NCI-H2081 treated with DMSO at 0.1 percent for 48 hours (cell line): ENCODE measurements at regions not wholly inside any gene's neighbourhood (a gene's known extent, or its start where the extent isn't known, plus 50 kb on each side); places are given as distances from the start of the nearest gene placed in this dataset.

ENCODE experiments used
- DNase-seq: peaks from one replicate; lab custom pipeline; 2025; lab: John Stamatoyannopoulos, UW

DNA sequence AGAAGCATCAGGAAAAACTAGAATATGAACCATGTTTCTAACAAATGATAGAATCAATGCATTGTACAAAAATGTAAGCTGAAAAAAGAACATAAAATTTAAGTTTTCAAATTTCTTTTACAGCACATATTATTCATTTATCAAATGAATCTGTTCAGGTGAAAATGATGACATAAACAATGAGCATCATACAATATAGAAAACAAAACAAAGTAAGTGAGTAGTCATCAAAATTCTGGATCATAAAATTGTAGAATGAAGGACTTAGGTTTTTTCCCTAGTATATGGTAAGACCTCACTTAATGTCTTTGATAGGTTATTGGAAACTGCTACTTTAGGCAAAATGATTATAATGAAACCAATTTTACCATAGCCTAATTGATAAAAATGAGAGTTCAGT is 427.0 kb upstream of the KCNH7 start:
- no peak for DNase-seq

DNA sequence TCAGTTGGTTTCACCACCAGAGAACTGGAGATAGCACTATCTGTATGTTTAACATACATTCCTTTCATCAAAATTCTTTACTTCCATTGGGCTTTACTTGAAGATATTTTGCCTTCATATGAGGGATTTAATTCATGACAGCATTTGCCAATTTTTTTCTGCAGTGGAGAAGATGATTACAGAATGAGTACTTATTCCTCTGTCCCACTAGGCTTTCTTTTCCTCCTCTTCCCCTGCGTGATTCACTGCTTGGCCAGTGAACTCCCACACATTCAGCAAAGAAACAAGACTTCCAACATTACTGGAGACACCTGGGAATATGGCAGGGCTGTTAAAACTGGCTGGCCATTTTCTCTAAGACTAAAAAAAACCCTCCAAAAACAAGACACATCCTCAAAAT is 425.8 kb upstream of the KCNH7 start:
- no peak for DNase-seq

DNA sequence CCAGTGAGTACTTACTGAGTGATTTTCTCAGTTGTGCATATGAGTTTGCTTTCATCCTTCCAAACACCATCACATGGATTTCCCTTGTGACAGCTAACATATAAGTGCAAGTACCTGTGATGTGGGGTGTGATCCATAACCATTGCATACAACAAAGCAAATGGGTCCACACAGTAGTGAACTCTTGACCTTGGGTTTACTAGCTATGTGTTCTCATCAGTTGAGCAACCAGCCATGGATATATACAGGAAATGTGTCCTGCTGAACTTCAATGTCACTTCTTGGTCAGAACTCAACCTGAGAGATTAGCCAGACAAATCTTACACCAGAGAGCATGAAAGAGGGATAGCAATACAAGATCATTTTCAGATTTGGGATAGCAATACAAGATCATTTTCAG is 420.9 kb upstream of the KCNH7 start:
- DNase-seq = no peak

DNA sequence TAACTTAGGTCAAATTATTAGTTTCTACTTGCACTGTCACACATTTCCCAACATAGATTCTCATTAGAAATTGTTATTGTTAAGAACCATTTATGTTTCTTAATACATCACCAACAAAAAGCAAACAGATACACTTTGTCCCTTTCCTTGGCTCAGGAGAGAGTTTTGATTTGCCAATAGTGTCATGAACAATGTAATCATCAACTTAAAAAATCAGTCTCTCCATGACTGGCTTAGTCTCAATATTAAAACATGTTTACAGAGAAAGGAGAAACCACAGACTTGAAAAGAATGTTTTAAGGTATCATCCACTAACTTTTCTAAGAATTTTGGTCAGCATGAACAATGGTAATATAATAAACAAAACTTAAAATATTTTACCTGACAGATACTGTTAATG is 416.5 kb upstream of the KCNH7 start:
- no peak for DNase-seq

DNA sequence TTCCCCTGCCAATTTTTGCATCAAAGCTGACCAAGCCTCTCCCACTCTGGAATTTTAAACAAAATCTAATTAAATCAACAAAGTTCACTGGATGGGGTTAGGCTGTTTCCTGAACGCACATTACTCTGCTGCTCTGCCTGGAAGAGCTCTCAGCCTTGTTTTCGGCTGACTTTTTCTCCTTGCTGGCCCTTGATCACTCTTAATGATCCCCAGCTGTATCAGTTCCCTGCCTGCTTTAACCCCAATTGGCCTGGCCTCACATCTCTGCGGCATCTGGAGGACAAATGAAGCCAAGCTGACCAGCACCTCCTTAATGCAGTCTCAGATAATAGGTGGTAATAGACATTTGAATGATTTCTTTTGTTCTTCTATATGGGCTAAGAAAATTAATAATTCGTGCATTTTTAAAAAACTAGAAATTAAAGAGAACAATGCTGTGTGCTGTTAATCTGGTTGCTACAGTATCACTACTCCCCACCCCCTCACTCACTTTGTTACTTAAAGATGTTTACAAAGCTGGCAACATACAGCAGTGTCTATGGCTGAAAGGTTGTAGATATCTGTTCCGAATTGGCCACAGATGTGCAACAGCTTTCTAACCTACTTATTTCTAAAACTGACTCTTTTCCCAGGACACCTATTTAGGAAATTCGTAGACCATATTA is 415.2 kb upstream of the KCNH7 start:
- DNase-seq = no peak

DNA sequence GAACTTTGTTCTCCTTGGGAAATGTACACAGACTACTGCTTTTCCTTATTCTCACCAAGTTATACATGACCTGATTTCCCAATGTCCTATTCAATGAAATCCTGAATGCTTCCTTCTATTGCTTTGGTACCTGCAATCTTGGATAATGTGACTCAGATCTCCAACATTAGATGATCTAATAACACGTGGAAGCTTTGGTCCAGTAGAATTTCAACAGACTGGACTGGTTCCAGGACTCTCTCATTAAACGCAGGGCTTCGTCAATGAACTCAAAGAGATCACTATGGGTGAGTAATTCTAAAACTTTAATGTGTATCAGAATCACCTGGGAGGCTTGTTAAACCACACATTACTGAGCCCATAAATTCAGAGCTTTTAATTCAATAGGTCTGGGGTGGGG is 413.6 kb upstream of the KCNH7 start:
- no peak for DNase-seq

DNA sequence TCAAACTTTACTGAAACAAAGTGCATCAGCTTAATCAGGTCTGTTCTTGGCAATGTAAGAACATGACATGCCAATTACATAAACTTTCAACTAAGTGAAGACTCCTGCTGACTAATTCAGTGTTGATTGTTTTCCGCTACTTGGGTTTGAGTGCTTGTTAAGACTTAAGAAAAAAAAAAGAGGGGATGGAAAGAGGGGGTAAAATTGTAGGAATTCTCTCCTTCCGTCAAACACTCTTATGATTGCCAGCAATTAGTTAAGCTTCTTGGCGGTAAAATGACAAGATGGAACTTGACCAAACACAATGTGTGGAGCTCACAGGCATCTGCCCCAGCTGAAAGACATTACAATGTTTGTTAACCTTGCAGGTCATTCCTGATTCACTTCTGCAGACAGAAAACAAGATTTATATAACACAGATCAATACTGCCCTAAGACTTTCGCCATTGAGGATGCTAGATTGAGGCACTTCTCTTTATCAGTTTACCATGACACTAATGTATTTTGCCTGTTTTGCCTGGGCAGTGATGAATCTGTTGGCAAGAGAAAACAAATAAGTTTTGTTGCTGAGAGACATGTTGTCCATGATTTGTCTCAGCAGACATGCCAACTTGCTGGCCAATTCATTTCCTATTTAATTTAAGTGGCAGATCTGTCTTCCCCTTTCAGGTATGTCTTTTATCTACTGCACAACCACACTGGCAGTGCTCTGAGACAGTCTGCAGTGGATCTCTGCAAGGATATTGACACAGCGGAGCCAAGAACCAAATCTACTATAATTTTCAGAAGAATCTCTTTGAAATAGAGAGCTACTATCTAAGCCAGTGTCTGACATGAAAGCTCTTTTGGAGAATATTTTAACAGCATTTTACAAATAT is 410.0 kb upstream of the KCNH7 start:
- no peak for DNase-seq

DNA sequence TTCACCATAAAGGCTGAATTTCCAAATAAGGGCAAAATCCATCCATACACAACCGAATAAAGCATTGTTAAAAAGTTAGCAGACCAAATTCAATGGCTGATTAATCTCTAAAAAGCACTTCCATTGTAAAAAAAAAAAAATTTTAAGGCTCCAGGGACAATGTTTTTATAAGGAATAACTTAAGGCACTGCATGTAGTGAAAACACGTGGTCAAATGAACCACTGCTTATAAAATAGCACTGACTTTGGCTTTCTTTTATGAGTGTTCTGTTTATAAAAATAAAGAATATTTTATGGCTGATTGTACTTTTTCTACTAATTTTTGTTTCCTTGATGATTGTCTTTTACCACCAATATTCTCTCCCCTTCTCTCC is 409.3 kb upstream of the KCNH7 start:
- DNase-seq = no peak

DNA sequence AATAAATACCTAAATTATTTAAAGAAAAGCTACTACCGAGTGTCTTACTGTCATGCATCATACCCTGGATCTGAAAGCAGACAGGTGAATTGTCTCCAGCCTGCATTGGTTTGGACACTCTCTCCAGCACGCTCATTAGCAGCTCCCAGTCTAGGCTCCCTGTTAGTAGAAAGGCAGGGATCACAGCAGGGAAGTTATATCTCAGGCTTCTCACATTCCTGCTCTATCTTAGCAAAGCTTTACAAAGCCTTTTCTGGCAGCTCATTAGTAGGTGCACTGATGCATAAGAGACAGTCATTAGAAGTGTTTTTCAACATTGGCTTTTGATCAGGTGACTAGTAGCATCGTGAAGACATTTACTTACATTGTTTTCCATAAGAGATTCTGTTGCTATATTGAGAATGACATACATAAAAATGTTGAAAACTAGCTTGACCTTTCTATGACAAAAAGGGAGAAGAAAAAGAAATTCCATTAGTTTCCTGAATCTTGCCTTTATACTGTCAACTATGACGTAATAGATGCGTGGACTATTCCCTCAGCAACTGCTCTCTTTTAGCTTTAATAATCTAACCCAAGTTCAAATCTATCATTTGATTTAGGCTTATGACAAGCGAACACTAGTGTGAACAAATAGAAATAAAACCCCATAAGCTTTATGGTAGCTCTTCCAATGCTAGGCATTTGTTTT is 408.7 kb upstream of the KCNH7 start:
- DNase-seq = no peak

DNA sequence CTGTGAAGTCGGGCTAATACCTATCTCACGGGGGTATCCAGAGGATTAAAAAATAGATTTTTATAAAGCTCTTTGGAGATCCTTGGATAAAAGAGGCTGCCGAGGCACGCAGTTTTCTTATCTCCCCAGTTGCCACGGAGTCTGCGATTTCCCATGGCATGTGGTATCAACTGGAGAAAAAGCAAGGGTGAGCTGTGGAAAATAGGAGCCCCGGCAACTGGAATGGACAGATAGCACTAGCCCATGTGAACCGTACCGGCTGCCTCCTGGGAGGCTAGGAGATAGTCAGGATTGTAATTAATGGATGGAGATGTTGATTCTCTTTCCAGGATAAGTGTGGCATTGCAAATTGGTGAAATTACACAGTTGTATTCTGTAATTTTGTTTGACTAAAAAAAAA is 407.6 kb upstream of the KCNH7 start:
- DNase-seq = no peak

DNA sequence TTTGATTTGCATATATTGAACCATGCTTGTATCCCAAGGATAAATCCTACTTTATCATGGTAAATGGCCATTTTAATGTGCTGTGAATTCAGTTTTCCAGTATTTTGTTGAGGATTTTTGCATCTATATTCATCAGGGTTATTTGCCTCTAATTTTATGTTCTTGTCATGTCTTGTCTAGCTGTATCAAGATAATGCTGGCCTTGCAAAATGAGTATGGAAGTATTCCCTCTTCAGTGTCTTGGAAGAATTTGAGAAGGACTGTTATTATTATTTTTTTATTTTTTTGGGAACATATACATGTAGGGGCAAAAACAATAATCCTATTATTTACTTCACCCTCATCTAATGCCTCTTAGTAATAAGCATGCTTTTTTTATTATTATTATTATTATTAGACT is 398.0 kb upstream of the KCNH7 start:
- DNase-seq = no peak

DNA sequence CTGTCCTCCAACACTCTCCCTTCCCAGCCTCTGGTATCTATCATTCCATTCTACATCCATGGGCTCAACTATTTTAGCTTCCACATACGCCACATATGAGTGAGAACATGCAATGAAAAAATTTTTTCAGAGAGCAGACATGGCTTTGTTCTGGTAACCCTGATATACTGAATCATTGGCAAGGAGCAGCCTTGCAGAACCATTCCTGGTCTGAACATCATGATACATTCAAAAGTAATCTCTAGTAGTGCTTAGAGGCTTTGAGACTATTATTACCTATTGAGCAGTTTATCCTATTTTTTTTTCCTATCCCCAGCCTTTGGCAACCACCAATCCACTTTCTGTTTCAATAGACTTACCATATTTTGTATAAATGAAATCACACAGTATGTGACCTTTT is 393.1 kb upstream of the KCNH7 start:
- DNase-seq = no peak

DNA sequence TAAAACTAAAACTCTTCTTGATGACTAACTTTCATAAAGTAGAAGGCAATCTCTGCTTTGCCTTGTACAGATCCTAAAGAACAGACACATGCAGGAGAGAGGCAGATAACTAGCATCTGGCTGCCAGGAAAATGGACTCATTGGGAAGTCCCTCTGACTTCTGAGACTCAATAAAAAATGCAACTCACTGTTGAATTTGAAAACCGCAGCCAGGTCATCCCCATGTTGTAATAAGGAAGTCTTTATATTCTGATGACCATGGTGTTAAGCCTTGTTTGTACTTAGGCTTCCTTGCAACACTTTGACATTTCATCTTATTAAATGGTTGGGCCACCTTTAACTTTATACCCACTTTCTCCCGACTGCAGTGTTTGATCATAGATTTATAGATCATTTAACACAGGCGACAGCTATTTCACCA is 375.1 kb upstream of the KCNH7 start:
- no peak for DNase-seq

DNA sequence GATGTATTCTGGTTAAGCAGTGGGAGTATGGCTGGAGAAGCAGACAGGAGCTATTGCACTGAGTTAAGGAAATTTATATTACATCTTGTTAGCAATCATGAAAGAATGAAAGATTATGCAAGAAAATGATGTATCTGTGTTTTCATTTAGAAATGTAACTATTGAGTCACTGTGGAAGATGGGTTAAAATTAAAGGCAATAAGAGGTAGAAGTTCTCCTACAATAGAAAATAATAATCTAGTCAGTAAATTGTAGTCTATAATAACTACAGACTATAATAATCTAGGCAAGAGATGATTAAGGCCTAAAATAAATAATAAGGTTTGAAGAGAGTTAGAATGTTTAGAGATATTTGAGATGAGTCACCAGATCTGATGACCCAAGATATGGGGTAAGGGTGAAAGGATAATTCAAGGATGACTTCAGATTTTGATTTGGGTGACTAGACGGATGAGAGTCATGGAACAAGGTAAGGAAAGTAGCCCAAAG is 371.9 kb upstream of the KCNH7 start:
- no peak for DNase-seq

DNA sequence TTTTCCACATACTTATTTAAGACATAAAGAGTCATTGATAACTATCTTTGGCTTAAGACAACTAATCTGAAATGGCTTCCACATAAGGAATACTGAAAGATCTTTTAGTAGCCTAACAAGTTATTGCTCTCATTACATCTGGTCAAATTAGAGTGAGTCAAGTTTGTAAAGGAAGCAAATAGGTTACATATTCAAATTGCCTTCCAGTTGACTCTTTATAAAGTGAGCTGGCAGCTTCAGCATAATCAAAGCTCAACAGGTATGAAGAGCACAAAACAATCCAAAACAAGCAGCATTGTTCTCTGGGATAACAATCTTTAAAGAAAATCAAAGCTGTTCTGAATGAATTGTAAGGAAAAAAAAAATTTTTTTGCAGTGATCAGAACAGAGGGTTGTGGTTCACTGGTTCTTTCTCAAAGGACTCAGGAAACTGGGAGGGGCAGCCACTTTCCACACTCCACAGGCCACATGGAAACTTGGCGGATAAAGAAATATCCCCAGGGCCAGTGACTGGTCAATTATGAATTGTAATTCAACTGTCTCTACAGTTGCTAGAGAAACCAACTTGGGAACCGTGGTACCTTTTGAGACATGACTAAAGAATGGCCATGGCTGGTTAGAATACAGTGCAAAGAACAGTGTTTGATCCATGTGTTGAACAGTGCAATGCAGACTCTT is 369.3 kb upstream of the KCNH7 start:
- no peak for DNase-seq

DNA sequence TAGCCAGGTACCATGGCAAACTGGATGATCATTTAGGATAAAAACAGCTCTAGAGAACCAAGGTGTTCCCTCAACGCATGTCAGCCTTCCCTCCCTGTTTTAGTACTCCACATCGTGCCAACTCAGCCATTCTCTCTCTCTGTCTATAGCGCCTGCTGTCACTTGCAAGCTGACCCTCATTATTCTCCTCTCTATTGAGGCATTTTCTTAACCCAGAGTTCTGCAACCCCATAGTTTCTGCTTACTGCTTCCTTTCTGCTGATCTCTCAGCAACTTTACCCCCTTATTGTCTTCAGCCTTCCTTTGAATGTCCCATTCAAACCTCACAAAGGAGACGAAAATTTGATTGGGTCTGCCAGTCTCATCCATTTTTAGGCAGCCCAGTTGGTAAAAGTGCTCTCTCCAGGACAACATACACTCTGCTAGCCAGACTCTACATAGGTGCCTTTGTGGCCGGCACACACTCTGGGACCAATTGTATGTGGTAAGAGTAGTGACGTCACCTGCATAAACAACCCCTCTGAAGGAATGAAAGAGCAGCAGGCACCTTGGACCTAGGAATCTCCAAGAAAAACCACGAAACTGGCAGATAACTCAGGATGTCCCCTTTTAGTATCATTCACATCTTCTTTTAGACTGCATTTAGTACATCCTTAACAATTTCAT is 367.2 kb upstream of the KCNH7 start:
- DNase-seq = no peak

DNA sequence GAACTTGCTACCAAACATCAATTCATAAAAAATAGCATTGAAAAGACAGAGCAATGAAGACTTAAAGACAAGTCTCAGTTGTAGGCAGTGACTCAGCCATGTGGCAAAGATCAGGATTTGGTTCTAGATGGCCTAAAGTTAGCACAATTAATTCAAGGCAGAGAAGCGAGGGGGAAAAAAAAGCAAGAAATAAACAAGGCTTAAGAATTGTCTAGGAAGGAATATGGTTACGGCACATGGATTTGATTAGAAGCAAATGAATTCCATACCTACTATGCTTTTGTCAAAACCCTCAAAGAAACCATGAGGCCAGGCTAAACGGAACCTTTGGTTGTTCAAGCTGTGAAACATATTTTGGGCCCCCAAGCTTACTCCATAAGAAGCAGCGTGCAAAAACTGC is 362.2 kb upstream of the KCNH7 start:
- no peak for DNase-seq

DNA sequence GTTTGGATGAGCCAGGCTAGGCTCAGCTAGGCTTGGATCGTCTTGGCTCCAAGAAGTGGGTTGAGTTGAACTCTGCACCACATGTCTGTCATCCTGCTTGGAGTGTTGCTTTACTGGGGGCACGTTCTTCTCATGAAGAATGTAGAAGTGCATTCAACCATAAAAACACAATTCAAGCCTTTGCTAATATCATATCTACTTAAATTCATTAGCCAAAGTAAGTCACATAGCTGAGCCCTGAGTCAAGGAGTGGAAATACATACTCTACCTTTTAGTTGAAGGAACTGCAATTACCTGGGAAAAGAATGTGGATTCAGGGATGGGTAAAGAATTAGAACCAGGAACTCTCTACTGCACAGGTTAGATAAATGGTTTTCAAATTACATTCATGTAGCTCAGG is 360.4 kb upstream of the KCNH7 start:
- no peak for DNase-seq

DNA sequence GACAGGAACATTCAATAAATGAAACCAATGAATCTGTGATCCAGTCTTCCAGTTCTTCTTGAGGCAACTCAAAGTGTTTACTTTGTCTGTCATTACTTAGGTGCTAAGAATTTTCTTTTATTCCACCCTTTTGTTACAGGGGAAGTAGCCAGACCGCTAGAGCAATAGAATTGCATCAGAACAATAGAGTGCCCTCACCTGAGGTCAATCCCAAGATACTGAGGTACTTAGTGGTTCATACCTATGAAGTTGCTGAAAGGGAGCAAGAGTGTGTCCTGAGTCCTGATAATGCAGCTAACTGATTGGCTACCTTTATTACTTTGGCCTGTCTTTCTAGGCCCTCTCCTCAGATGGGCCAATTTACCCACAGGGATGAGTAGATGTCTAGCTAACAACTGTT is 359.4 kb upstream of the KCNH7 start:
- DNase-seq = no peak

DNA sequence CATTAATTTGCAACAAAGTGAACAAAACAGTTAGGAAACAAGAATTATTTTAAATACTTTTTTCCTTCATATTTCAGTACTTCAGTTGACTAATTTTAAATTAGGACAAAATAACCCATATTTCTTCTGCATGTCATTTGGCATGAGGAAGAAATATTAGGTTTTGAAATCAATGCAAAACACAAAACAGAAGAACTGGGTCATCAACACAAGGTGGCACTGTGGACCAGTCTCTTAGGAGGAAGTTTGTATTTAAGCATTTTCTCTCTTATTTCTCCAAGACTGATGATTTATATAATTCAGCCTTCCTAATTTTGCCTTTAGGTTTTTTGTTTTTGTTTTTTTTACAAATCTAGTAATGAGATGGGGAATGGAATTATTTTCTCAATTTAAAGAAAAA is 352.8 kb upstream of the KCNH7 start:
- peak; percentile 67 for DNase-seq

DNA sequence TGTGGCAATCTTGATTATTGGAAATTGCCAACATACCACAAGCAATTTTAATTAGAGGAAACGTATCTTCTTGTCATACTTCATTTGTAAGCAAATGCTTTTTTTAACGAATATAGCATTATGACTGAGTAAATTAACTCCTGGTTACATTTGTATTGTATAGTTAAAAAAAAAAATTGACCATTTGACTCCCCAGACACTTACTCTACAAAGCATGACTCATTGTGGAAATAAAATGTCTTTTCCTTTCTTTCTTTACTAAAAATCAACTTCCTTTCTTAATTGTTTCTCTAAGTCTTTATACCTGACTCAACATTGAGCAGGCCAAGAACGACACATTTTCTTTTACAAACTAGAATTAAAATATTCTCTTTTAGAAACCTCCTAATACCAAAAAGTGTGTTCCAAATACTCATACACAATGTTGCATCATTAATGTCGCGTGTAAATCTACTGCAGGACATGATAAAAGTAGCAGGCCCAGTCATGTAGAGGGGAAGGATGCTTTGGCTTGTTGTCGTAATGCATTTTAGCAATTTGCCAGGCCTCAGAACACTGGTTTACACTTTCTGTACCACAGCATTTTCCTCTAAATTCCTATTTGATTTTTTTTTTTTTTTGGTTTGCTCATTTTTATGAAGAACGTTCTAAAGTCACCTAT is 349.6 kb upstream of the KCNH7 start:
- no peak for DNase-seq
